HG02973 (cell line): ENCODE measurements at regions not wholly inside any gene's neighbourhood (a gene's known extent, or its start where the extent isn't known, plus 50 kb on each side); places are given as distances from the start of the nearest gene placed in this dataset.

Source experiments
- ATAC-seq: cut with Tn5 transposase; IDR thresholded peaks from one replicate; pipeline ENCODE4 v1.9.1; 2021; ENCODE audit warnings: moderate library complexity; ENCODE audit not compliant: unreplicated experiment

- ATAC-seq = no peak
Measured at GRCh38 chr9:107759009-107759822, 269.6 kb upstream of the KLF4 start.

- no peak for ATAC-seq
Measured at GRCh38 chr9:107756091-107756490, 266.5 kb upstream of the KLF4 start.

DNA sequence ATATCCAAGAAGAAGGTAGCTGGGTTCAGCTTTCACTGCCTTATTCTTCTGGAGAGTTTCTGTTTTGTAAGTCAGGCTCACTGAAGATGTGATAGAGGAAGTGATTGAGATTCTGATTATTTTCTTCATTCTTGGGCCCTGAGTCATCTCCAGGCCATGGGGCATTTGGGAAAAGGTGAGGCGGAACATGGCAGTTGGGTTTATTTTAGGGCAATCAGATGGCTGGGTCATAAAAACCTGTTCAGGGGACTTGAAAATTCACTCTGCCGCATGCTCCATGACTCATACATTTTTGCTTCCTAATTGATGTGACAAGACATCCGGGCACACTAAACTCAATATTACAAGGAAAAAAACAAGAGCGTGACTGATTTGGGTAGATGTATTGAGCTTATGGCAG is 265.7 kb upstream of the KLF4 start:
- no peak for ATAC-seq

DNA sequence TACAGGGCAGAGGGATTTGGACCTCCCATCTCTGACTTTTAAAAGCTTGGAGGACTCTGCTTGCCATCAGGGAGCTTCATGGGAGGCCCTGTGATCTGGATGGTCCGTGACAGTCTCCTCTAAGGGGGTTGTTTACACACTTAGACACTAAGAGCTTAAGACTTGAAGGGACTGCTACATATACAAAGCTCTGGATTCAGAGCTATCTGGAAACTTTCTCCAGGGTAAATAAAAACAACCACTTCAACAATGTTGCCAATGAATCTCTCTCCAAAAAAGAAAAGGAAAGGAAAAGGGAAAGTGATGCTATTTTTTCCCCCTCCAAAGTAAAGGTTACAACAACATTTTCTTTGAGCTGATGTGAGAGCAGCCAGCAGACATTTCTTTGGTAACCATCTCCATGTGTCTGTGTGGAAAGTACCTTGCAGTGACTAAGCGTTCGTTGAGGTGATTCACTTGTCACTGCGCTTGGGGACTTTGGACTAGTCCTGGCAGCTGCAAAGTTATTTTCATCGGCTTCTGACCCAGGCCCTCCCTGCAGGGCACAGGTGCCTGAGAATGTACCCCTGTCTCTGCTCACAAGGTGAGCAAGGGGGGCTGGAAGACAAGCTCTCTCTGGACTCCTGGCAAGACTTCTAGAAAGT is 262.1 kb upstream of the KLF4 start:
- no peak for ATAC-seq

DNA sequence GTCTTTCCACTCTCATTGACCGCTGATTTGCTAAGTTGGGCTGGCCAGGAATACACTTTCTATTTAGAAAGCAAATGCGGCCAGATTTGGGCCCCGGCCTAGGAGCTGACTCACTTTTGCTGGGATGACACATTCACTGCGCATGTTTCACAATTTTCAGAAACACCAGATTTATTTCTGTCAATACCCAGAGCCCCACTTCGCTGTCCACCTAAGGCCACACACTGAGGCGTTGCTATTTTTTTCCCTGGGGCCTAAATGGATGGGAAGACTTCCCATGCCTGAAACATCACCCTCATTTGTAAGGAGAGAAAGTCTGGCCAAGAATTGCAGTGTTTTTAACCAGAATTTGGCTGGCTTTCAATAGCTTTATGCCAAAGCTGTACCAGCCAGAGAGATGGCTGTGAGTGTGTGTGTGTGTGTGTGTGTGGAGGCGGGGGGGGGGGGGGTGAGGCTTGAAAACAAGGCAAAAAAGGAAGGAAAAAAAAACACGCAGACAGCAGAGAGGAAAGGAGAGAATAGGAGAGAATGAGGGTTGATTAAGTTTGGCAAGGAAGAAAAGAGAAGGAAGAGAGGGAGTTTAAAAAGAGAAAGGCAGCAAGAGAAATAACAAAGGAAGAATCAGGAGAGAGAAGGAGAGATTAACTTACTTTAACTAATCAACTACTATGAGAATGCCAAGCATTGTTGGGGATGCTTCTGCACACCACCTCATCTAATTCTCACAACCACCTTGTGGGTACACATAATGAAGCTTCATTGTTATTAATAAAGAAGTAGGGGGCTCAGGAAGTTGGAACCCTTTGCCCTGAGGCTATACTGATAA is 261.4 kb upstream of the KLF4 start:
- no peak for ATAC-seq

GRCh38 chr9:107749787-107750444 is 260.3 kb upstream of the KLF4 start:
- no peak for ATAC-seq

- no peak for ATAC-seq
Measured at GRCh38 chr9:107744873-107745272, 255.3 kb upstream of the KLF4 start.

- no peak for ATAC-seq
Measured at GRCh38 chr9:107742531-107743309, 253.2 kb upstream of the KLF4 start.

GRCh38 chr9:107740088-107740980 is 250.8 kb upstream of the KLF4 start:
- ATAC-seq = no peak

DNA sequence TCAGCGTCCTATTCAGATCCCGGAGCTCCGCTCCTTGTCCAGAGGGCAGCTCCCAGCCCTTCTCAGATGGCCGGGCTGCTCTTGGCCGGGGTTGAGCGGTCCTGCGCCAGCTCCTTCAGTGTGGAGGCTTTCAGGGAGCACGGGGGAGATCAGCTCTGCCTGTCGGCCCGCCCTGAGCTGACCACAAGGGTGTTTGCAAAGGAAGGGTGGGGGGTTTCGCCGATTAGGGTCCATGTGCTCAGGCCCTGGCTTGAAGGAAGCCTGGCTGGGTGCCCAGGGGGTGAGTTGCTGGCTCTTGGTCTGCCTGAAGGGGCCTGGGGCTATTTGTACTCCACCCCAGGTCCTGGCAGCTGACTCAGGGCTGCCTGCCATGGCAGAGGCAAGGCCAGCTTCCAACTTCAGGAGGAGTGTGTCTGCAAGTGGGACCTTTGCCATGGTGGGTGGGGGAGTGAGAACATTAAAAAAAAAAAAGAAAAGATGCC is 250.1 kb upstream of the KLF4 start:
- no peak for ATAC-seq

GRCh38 chr9:107738789-107739188 is 249.2 kb upstream of the KLF4 start:
- no peak for ATAC-seq

DNA sequence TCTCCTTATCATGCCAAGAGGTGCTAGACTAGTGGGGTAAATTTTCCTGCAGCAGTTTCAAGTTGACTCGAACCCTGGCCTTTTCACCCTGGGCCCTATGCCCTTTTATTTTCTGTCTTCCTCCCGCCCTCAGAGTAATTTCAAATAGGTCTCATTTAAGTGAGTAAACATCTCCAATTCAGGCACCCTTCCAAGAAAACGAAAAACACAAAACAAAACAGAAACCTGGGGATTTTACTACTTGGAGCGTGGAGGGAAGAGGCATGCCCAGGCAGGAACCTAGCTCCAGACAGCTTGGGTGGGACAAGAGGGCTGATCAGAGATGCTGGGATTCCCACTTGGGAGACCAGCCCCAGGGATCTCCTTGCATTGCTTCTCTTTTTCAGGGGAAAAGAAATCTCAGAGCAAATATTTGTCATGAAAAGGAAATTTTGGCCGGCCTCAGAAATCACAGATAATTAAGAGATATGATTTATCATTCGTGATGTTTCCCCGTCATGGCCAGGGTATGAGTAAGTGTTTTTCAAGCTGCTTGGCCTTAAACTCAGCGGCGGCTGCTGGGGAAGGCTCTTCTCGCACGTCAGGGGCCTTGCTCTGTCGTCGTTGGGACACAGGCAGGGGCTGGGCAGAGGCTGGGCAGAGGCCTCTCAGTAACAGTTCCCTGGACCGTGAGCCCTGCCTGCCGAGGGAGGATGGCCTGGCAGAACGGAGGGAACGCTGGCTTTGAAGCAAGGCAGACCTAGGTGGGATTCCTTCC is 248.6 kb upstream of the KLF4 start:
- ATAC-seq = no peak

GRCh38 chr9:107737610-107737986 is 248.0 kb upstream of the KLF4 start:
- no peak for ATAC-seq

GRCh38 chr9:107735821-107736220 is 246.3 kb upstream of the KLF4 start:
- ATAC-seq = no peak

DNA sequence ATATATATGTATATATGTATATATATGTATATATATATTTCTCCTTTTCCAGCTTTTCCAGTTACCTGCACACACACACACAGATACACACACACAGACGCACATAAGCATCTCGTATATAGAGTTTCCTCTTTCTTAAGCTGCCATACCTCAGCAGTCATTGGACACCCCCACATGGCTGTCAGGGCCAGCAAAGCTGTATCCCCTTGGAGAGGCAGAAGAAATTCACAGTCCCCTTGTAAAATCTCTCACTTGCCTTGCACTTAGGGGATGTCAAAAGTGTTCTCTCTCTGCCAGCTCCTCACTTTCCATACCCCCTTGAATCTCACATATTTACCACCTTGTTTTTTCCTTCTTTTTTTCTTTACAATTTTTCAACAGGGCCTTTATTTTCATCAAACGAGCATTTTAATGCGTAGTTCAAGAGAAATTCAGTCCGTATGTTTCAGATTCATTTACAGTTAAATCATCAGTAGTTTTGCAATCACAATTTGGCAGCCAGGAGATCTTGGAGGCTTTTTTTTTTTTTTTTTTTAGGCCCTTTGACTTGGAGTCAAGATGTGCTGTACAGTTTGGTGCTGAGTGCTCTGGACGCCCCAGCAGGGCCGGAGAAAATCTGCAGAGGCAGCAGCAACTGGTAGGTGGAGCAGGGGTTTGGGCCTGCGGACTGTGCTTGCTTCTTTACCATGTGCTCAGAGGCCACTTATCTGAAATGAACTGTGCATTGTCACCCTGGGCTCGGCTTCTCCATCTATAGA is 244.9 kb upstream of the KLF4 start:
- ATAC-seq = no peak

DNA sequence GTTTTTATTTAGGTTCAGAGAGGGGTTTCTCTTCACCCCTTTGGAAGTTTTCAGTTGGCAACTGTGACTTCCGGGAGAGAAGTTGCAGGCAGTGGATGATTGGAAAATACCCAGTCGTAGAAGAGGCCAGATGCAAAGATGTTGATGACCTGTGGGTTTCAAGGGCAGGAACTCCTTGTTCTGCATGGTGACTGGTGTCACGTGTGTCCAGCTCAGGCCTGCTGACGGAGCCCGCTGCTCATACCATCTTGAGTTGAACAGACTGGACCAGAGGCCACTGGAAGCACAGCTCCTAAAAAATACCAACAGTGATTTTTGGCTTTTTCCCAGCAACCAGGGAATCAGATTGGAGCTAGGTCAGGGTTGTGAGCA is 243.9 kb upstream of the KLF4 start:
- no peak for ATAC-seq

GRCh38 chr9:107732781-107733522 is 243.4 kb upstream of the KLF4 start:
- no peak for ATAC-seq
